Liver (tissue), 8 donors: ENCODE measurements at regions not wholly inside any gene's neighbourhood (a gene's known extent, or its start where the extent isn't known, plus 50 kb on each side); places are given as distances from the start of the nearest gene placed in this dataset.

Source experiments
- DNase-seq: peaks from one replicate; pipeline ENCODE4 v3.0.0-alpha.2; 2017; ENCODE audit warnings: low spot score
- H3K27ac ChIP-seq, 2 donors: one replicate each; pipeline ENCODE4 v1.7.0; 2013; ENCODE audit warnings: inconsistent platforms in 2 of 2, low read length in 2 of 2, control low read depth in 1 of 2, low read depth in 1 of 2, mild to moderate bottlenecking in 1 of 2
- H3K27me3 ChIP-seq, 4 donors: one replicate each; pipeline versions ENCODE4 v1.6.1 to v1.7.0; 2013; ENCODE audit warnings: low read length in 3 of 4, inconsistent platforms in 1 of 4, mild to moderate bottlenecking in 1 of 4, moderate library complexity in 1 of 4; ENCODE audit not compliant: control insufficient read depth in 4 of 4, insufficient read depth in 4 of 4
- H3K36me3 ChIP-seq, 4 donors: one replicate each; pipeline versions ENCODE4 v1.6.1 to v1.7.0; 2013; ENCODE audit warnings: low read length in 3 of 4, mild to moderate bottlenecking in 3 of 4, low read depth in 1 of 4, moderate library complexity in 1 of 4; ENCODE audit not compliant: control insufficient read depth in 4 of 4, insufficient read depth in 3 of 4
- H3K4me1 ChIP-seq, 4 donors: one replicate each; pipeline versions ENCODE4 v1.6.1 to v1.7.0; 2013; ENCODE audit warnings: low read length in 3 of 4, mild to moderate bottlenecking in 3 of 4, moderate library complexity in 1 of 4; ENCODE audit not compliant: control insufficient read depth in 4 of 4, insufficient read depth in 4 of 4
- H3K4me3 ChIP-seq, 3 donors: one replicate each; pipeline versions ENCODE4 v1.6.1 to v1.7.0; 2013; ENCODE audit warnings: low read length in 3 of 3, control low read depth in 1 of 3, low read depth in 1 of 3, mild to moderate bottlenecking in 1 of 3
- H3K9ac ChIP-seq, 2 donors: one replicate each; pipeline ENCODE4 v1.7.0; 2013; ENCODE audit warnings: low read length in 2 of 2, mild to moderate bottlenecking in 2 of 2, moderate library complexity in 2 of 2, control low read depth in 1 of 2, low read depth in 1 of 2
- H3K9me3 ChIP-seq, 4 donors: one replicate each; pipeline versions ENCODE4 v1.6.1 to v1.7.0; 2013; ENCODE audit warnings: low read length in 3 of 4; ENCODE audit not compliant: control insufficient read depth in 4 of 4
- EGR1 ChIP-seq, 2 donors: IDR thresholded peaks; 2 replicates each; pipeline ENCODE4 v1.6.1; 2016 to 2018; ENCODE audit warnings: antibody characterized with exemption in 2 of 2, low read depth in 2 of 2
- FOXA1 ChIP-seq: IDR thresholded peaks from 2 replicates; pipeline ENCODE4 v1.6.1; 2016; ENCODE audit warnings: antibody characterized with exemption
- FOXA2 ChIP-seq: IDR thresholded peaks from 2 replicates; pipeline ENCODE4 v1.6.1; 2016; ENCODE audit warnings: antibody characterized with exemption
- GABPA ChIP-seq, 2 donors: IDR thresholded peaks in 1 of 2; conservative IDR thresholded peaks in 1 of 2; 2 replicates each; pipeline ENCODE4 v1.6.1; 2016; ENCODE audit warnings: antibody characterized with exemption in 2 of 2, mild to moderate bottlenecking in 1 of 2, moderate library complexity in 1 of 2
- HNF4A ChIP-seq, 2 donors: conservative IDR thresholded peaks; 2 replicates each; pipeline ENCODE4 v1.6.1; 2016; ENCODE audit warnings: antibody characterized with exemption in 2 of 2, mild to moderate bottlenecking in 2 of 2
- HNF4G ChIP-seq: IDR thresholded peaks from 2 replicates; pipeline ENCODE4 v1.6.1; 2016; ENCODE audit warnings: antibody characterized with exemption
- JUND ChIP-seq, 2 donors: IDR thresholded peaks; 2 replicates each; pipeline ENCODE4 v1.6.1; 2016; ENCODE audit warnings: antibody characterized with exemption in 2 of 2
- NR2F2 ChIP-seq: IDR thresholded peaks from 2 replicates; pipeline ENCODE4 v1.6.1; 2016; ENCODE audit warnings: antibody characterized with exemption
- RAD21 ChIP-seq, 2 donors: IDR thresholded peaks; 2 replicates each; pipeline ENCODE4 v1.6.1; 2016; ENCODE audit warnings: antibody characterized with exemption in 2 of 2, mild to moderate bottlenecking in 2 of 2
- RXRA ChIP-seq, 2 donors: IDR thresholded peaks; 2 replicates each; pipeline ENCODE4 v1.6.1; 2017 to 2018; ENCODE audit warnings: antibody characterized with exemption in 2 of 2, mild to moderate bottlenecking in 1 of 2
- TAF1 ChIP-seq: conservative IDR thresholded peaks from 2 replicates; pipeline ENCODE4 v1.6.1; 2016; ENCODE audit warnings: antibody characterized with exemption, mild to moderate bottlenecking
- YY1 ChIP-seq: IDR thresholded peaks from 2 replicates; pipeline ENCODE4 v1.6.1; 2016; ENCODE audit warnings: antibody characterized with exemption, mild to moderate bottlenecking
- WGBS: extraction: QIAGEN DNeasy Blood & Tissue Kit; methylation state at CpG from one replicate; pipeline ENCODE4 v1.1.7; 2013; 5-methylcytosine and 5-hydroxymethylcytosine counted together
- TF ChIP-seq, protein P1 (sequence below): IDR thresholded peaks from 2 replicates; pipeline ENCODE4 v1.6.1; 2016; ENCODE audit warnings: antibody characterized with exemption, mild to moderate bottlenecking
- TF ChIP-seq, protein P2 (sequence below): IDR thresholded peaks from 2 replicates; pipeline ENCODE4 v1.6.1; 2016; ENCODE audit warnings: antibody characterized with exemption
- TF ChIP-seq, protein P3 (sequence below): IDR thresholded peaks from 2 replicates; pipeline ENCODE4 v1.6.1; 2016; ENCODE audit warnings: antibody characterized with exemption
- TF ChIP-seq, protein P4 (sequence below): fragments of 150-350 bp; IDR thresholded peaks from 2 replicates; pipeline ENCODE4 v1.5.1; 2017; ENCODE audit warnings: improper control_type of control experiment, low read depth, low read length; ENCODE audit not compliant: missing input control
- donor health status: healthy.
- donor health status: healthy.
- donor health status: healthy.
- donor health status: healthy.
- donor health status: healthy.

DNA sequence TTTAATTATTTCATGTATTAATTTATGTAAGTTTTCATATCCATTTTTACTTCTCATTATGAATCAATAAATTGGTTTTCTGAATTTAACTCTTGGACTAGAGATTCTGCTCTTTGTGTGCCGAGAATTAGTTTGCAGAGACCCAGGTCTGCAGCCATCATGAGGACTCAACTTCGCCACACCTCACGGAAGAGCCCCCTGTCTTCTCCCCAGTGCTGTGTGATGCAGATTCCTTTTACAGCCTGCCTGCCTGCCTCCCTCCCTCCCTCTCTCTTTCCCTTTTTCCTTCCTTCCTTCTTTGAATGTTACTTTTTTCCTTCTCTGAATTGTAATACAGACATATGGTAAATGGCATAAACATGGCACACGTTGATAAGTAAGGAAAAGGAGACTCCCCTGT, 947.7 kb downstream of the TBC1D22A start:
- TF ChIP-seq RAD21 (IDR thresholded peaks at IDR 0.05) (no peak), EGR1 (IDR thresholded peaks at IDR 0.05; ENCODE audit: low read depth in 2 of 2) (no peak), HNF4A (conservative IDR thresholded peaks at IDR 0.05) (no peak), JUND (IDR thresholded peaks at IDR 0.05) (no peak), NR2F2 (no peak)
- TF ChIP-seq, protein P1, sequence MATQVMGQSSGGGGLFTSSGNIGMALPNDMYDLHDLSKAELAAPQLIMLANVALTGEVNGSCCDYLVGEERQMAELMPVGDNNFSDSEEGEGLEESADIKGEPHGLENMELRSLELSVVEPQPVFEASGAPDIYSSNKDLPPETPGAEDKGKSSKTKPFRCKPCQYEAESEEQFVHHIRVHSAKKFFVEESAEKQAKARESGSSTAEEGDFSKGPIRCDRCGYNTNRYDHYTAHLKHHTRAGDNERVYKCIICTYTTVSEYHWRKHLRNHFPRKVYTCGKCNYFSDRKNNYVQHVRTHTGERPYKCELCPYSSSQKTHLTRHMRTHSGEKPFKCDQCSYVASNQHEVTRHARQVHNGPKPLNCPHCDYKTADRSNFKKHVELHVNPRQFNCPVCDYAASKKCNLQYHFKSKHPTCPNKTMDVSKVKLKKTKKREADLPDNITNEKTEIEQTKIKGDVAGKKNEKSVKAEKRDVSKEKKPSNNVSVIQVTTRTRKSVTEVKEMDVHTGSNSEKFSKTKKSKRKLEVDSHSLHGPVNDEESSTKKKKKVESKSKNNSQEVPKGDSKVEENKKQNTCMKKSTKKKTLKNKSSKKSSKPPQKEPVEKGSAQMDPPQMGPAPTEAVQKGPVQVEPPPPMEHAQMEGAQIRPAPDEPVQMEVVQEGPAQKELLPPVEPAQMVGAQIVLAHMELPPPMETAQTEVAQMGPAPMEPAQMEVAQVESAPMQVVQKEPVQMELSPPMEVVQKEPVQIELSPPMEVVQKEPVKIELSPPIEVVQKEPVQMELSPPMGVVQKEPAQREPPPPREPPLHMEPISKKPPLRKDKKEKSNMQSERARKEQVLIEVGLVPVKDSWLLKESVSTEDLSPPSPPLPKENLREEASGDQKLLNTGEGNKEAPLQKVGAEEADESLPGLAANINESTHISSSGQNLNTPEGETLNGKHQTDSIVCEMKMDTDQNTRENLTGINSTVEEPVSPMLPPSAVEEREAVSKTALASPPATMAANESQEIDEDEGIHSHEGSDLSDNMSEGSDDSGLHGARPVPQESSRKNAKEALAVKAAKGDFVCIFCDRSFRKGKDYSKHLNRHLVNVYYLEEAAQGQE: no peak
- TF ChIP-seq, protein P2, sequence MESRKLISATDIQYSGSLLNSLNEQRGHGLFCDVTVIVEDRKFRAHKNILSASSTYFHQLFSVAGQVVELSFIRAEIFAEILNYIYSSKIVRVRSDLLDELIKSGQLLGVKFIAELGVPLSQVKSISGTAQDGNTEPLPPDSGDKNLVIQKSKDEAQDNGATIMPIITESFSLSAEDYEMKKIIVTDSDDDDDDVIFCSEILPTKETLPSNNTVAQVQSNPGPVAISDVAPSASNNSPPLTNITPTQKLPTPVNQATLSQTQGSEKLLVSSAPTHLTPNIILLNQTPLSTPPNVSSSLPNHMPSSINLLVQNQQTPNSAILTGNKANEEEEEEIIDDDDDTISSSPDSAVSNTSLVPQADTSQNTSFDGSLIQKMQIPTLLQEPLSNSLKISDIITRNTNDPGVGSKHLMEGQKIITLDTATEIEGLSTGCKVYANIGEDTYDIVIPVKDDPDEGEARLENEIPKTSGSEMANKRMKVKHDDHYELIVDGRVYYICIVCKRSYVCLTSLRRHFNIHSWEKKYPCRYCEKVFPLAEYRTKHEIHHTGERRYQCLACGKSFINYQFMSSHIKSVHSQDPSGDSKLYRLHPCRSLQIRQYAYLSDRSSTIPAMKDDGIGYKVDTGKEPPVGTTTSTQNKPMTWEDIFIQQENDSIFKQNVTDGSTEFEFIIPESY: no peak
- TF ChIP-seq, protein P3, sequence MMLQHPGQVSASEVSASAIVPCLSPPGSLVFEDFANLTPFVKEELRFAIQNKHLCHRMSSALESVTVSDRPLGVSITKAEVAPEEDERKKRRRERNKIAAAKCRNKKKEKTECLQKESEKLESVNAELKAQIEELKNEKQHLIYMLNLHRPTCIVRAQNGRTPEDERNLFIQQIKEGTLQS: no peak
- Histone ChIP-seq H3K27me3 (peaks cover 0 to 2% (median 0%) of the 10 kb centered on the region in 4 donors), H3K9ac (no peak overlapping the region), H3K36me3 (no peaks in the 10 kb centered on the region), H3K4me1 (no peaks in the 10 kb centered on the region), H3K27ac (no peak overlapping the region), H3K9me3 (no peaks in the 10 kb centered on the region), H3K4me3 (no peak overlapping the region)
- WGBS: 75% methylated on average over 4 of the region's 4 CpGs
- no peak for DNase-seq

DNA sequence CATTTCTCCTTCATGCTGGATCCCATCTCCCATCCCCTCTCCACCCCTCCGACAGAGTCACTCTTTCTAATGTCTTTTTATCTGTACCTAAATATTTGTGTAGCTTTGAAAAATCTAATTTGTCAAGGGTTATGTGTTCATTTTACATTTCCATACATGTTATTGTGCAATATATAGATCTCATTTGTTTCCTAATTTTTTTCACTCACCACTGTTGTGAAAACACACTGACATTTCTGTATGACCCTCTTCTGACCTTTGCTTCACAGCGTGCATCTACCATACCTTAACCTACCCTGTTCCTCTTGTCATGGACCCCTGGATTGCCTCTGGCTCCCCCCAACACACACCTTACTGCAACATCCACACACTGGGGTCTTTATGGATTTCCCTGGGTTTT, 942.9 kb downstream of the TBC1D22A start:
- Histone ChIP-seq H3K4me1 (no peaks in the 10 kb centered on the region), H3K27ac (no peak overlapping the region), H3K9ac (no peak overlapping the region), H3K4me3 (no peak overlapping the region), H3K9me3 (no peaks in the 10 kb centered on the region), H3K36me3 (no peaks in the 10 kb centered on the region), H3K27me3 (peaks cover 0 to 6% (median 0%) of the 10 kb centered on the region in 4 donors)
- no peak for DNase-seq
- TF ChIP-seq YY1 (no peak), FOXA2 (no peak), FOXA1 (no peak), EGR1 (IDR thresholded peaks at IDR 0.05; ENCODE audit: low read depth in 2 of 2) (no peak), HNF4G (no peak), TAF1 (no peak), RAD21 (IDR thresholded peaks at IDR 0.05) (no peak), RXRA (IDR thresholded peaks at IDR 0.05) (no peak), HNF4A (conservative IDR thresholded peaks at IDR 0.05) (no peak), GABPA (IDR thresholded peaks at IDR 0.05 in 1 of 2, conservative IDR thresholded peaks at IDR 0.05 in 1 of 2) (no peak), NR2F2 (no peak)
- TF ChIP-seq, protein P4, sequence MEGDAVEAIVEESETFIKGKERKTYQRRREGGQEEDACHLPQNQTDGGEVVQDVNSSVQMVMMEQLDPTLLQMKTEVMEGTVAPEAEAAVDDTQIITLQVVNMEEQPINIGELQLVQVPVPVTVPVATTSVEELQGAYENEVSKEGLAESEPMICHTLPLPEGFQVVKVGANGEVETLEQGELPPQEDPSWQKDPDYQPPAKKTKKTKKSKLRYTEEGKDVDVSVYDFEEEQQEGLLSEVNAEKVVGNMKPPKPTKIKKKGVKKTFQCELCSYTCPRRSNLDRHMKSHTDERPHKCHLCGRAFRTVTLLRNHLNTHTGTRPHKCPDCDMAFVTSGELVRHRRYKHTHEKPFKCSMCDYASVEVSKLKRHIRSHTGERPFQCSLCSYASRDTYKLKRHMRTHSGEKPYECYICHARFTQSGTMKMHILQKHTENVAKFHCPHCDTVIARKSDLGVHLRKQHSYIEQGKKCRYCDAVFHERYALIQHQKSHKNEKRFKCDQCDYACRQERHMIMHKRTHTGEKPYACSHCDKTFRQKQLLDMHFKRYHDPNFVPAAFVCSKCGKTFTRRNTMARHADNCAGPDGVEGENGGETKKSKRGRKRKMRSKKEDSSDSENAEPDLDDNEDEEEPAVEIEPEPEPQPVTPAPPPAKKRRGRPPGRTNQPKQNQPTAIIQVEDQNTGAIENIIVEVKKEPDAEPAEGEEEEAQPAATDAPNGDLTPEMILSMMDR: no peak
- TF ChIP-seq, protein P3: no peak
- 71% methylated on average over 2 of the region's 2 CpGs for WGBS
